K562 (cell line): ENCODE measurements at regions not wholly inside any gene's neighbourhood (a gene's known extent, or its start where the extent isn't known, plus 50 kb on each side); places are given as distances from the start of the nearest gene placed in this dataset.

Source experiments
- HIVEP1 ChIP-seq: fragments of 250-450 bp; sonication (Bioruptor Pico); IDR thresholded peaks from 2 replicates; pipeline ENCODE4 v1.4.0; 2020; ENCODE audit warnings: mild to moderate bottlenecking
- MXI1 ChIP-seq: IDR thresholded peaks from 2 replicates; pipeline ENCODE4 v1.6.1; 2011; ENCODE audit warnings: low read depth, mild to moderate bottlenecking, improper control_type of control experiment, low read length
- SIX5 ChIP-seq, 2 experiments: IDR thresholded peaks; 2 replicates each; pipeline ENCODE4 v1.6.1; 2011; ENCODE audit warnings: low read length in 2 of 2, borderline replicate concordance in 1 of 2, low read depth in 1 of 2, mild to moderate bottlenecking in 1 of 2, moderate library complexity in 1 of 2; ENCODE audit not compliant: insufficient read depth in 1 of 2
- SUPT5H ChIP-seq: fragments of 450-650 bp; IDR thresholded peaks from 2 replicates; pipeline ENCODE4 v1.6.1; 2016
- ZNF232 ChIP-seq: sonication (generic); formaldehyde crosslinking; IDR thresholded peaks from 2 replicates; pipeline ENCODE4 v1.8.0; 2022; ENCODE audit warnings: mild to moderate bottlenecking, missing genetic modification reagents
- ZNF263 ChIP-seq: sonication (generic); formaldehyde crosslinking; IDR thresholded peaks from 2 replicates; pipeline ENCODE4 v1.8.0; 2022; ENCODE audit warnings: mild to moderate bottlenecking, missing genetic modification reagents, borderline replicate concordance
- ZNF551 ChIP-seq: fragments of 250-450 bp; sonication (Bioruptor Pico); IDR thresholded peaks from 2 replicates; pipeline ENCODE4 v1.5.0; 2021; ENCODE audit warnings: mild to moderate bottlenecking, moderate library complexity
- TF ChIP-seq, protein P1 (sequence below): fragments of 250-450 bp; sonication (Bioruptor Pico); IDR thresholded peaks from 2 replicates; pipeline ENCODE4 v1.4.0; 2020; ENCODE audit warnings: mild to moderate bottlenecking, moderate library complexity
- TF ChIP-seq, protein P2 (sequence below): fragments of 450-650 bp; IDR thresholded peaks from 2 replicates; pipeline ENCODE4 v1.7.0; 2016; ENCODE audit warnings: borderline replicate concordance
- TF ChIP-seq, protein P3 (sequence below): fragments of 450-650 bp; formaldehyde crosslinking; IDR thresholded peaks from 2 replicates; pipeline ENCODE4 v1.4.0; 2020; ENCODE audit warnings: mild to moderate bottlenecking, moderate library complexity

DNA sequence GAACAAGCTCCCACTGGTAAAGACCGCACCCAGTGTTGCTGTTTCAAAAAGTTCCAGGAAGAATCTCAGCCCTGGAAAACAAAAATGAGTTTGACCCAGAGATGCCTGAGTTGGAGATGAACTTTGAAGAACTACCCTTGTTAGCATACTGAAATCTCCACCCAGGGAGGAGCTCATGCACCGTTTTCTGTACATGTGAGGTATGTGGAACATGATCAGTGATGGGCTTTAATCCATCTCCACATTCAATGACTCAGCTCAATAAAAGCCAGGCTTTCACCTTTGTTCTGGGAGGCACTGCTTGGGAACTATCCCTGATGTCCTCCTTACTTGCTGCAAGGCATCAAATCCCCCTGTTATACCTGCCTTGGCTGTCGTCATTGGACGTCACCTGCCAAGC is 279.9 kb downstream of the UQCRFS1 start (continued):
- TF ChIP-seq, protein P1, sequence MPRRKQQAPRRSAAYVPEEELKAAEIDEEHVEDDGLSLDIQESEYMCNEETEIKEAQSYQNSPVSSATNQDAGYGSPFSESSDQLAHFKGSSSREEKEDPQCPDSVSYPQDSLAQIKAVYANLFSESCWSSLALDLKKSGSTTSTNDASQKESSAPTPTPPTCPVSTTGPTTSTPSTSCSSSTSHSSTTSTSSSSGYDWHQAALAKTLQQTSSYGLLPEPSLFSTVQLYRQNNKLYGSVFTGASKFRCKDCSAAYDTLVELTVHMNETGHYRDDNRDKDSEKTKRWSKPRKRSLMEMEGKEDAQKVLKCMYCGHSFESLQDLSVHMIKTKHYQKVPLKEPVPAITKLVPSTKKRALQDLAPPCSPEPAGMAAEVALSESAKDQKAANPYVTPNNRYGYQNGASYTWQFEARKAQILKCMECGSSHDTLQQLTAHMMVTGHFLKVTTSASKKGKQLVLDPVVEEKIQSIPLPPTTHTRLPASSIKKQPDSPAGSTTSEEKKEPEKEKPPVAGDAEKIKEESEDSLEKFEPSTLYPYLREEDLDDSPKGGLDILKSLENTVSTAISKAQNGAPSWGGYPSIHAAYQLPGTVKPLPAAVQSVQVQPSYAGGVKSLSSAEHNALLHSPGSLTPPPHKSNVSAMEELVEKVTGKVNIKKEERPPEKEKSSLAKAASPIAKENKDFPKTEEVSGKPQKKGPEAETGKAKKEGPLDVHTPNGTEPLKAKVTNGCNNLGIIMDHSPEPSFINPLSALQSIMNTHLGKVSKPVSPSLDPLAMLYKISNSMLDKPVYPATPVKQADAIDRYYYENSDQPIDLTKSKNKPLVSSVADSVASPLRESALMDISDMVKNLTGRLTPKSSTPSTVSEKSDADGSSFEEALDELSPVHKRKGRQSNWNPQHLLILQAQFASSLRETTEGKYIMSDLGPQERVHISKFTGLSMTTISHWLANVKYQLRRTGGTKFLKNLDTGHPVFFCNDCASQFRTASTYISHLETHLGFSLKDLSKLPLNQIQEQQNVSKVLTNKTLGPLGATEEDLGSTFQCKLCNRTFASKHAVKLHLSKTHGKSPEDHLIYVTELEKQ (CRISPR knock-in tag): no peak
- TF ChIP-seq ZNF263 (no peak), HIVEP1 (CRISPR knock-in tag) (no peak), SIX5 (IDR thresholded peaks at IDR 0.05; ENCODE audit: borderline replicate concordance in 1 of 2, insufficient read depth in 1 of 2, low read depth in 1 of 2, low read length in 2 of 2) (no peak), SUPT5H (no peak), ZNF551 (CRISPR knock-in tag) (no peak), ZNF232 (no peak), MXI1 (no peak)
- TF ChIP-seq, protein P2, sequence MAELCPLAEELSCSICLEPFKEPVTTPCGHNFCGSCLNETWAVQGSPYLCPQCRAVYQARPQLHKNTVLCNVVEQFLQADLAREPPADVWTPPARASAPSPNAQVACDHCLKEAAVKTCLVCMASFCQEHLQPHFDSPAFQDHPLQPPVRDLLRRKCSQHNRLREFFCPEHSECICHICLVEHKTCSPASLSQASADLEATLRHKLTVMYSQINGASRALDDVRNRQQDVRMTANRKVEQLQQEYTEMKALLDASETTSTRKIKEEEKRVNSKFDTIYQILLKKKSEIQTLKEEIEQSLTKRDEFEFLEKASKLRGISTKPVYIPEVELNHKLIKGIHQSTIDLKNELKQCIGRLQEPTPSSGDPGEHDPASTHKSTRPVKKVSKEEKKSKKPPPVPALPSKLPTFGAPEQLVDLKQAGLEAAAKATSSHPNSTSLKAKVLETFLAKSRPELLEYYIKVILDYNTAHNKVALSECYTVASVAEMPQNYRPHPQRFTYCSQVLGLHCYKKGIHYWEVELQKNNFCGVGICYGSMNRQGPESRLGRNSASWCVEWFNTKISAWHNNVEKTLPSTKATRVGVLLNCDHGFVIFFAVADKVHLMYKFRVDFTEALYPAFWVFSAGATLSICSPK: no peak
- TF ChIP-seq, protein P3, sequence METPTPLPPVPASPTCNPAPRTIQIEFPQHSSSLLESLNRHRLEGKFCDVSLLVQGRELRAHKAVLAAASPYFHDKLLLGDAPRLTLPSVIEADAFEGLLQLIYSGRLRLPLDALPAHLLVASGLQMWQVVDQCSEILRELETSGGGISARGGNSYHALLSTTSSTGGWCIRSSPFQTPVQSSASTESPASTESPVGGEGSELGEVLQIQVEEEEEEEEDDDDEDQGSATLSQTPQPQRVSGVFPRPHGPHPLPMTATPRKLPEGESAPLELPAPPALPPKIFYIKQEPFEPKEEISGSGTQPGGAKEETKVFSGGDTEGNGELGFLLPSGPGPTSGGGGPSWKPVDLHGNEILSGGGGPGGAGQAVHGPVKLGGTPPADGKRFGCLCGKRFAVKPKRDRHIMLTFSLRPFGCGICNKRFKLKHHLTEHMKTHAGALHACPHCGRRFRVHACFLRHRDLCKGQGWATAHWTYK (CRISPR knock-in tag): no peak
- TF ChIP-seq, all 486 proteins: peak for 0
